ENCODE measurements at regions not wholly inside any gene's neighbourhood (a gene's known extent, or its start where the extent isn't known, plus 50 kb on each side); places are given as distances from the start of the nearest gene placed in this dataset.

DNA sequence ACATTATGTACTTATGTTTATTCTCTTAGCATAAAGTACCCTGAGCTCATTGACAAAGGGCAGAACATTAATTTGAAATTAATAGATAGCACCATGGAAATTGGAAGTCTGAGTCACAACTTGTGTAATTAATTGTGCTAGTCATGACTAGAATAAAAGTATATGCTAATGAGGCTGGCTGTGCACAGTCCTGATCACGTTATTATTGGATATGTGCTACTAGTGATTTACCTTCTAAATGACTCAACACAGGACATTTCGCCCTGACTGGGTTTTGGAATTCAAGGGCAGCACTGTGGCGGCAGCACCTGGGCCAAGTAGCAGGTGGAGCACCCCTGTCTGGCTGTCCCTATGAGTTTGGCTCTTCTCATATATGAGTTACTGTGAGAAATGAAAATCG, 341.8 kb downstream of the ICE1 start:
- CTCF ChIA-PET (ENCODE audit: partially characterized antibody) = interaction anchor here (1.1 to 1.6 kb wide), 2 partner anchors 117 to 152 kb away, joined by 4 to 5 read pairs; no protein-coding TSS in a partner anchor
- Histone ChIP-seq H3K56ac (replicated peaks; ENCODE audit: insufficient read length, low read depth, low read length) (no peak overlapping the region), H3K4me3 (ENCODE audit: extremely low read depth in 1 of 4, insufficient read depth in 2 of 4, low read depth in 3 of 4, low read length in 4 of 4) (no peak overlapping the region), H3K9ac (replicated peaks in 1 of 4; ENCODE audit: extremely low read depth in 1 of 4, low read depth in 3 of 4, low read length in 3 of 4) (no peak overlapping the region), H4K8ac (ENCODE audit: extremely low read depth, insufficient read depth, low read length) (no peak overlapping the region), H4K20me1 (replicated peaks in 1 of 2; ENCODE audit: control insufficient read depth in 1 of 2, insufficient read depth in 2 of 2, low read length in 2 of 2) (no peaks in the 10 kb centered on the region), H3K18ac (ENCODE audit: extremely low read depth, low read length) (no peak overlapping the region), H3K23me2 (ENCODE audit: low read depth, low read length) (no peaks in the 10 kb centered on the region), H3K4ac (replicated peaks; ENCODE audit: insufficient read length, low read depth, low read length) (no peak overlapping the region), H2AK5ac (ENCODE audit: low read depth, low read length) (no peak overlapping the region), H4K5ac (ENCODE audit: insufficient read length, low read depth, low read length) (no peak overlapping the region), H3K27me3 (replicated peaks in 1 of 4; ENCODE audit: control insufficient read depth in 3 of 4, extremely low read depth in 1 of 4, insufficient read depth in 3 of 4, low read length in 3 of 4) (no peaks in the 10 kb centered on the region), H2AFZ (ENCODE audit: low read length) (no peak overlapping the region), H3K4me1 (replicated peaks in 1 of 4; ENCODE audit: control insufficient read depth in 3 of 4, insufficient read depth in 4 of 4, low read length in 3 of 4) (0 out of 7 replicates have a peak, but pooled peaks cover 0 to 2% (median 0%) of the 10 kb centered on the region in 4 experiments), H3K79me1 (ENCODE audit: low read depth, low read length) (no peaks in the 10 kb centered on the region), H2BK15ac (ENCODE audit: low read length) (no peak overlapping the region), H3K14ac (ENCODE audit: insufficient read length) (no peak overlapping the region), H4K91ac (replicated peaks; ENCODE audit: insufficient read length, low read length) (no peak overlapping the region), H3K36me3 (ENCODE audit: control insufficient read depth in 2 of 4, insufficient read depth in 4 of 4, low read length in 3 of 4) (no peaks in the 10 kb centered on the region), H3K27ac (ENCODE audit: low read depth, low read length) (no peak overlapping the region), H3K4me2 (ENCODE audit: insufficient read depth in 1 of 2, low read depth in 2 of 2, low read length in 2 of 2) (no peak overlapping the region), H2BK12ac (ENCODE audit: low read depth, low read length) (no peak overlapping the region), H3K9me3 (ENCODE audit: insufficient read depth in 2 of 2, low read depth in 1 of 2, low read length in 1 of 2) (0 out of 4 replicates have a peak, but pooled peaks cover 0 to 4% of the 10 kb centered on the region in 2 experiments), H2BK5ac (ENCODE audit: low read depth, low read length) (no peak overlapping the region), H3K79me2 (ENCODE audit: control insufficient read depth in 1 of 2, insufficient read depth in 2 of 2, low read length in 2 of 2) (no peaks in the 10 kb centered on the region), H2BK120ac (replicated peaks; ENCODE audit: low read depth, low read length) (no peak overlapping the region), H2BK20ac (ENCODE audit: low read length) (no peak overlapping the region), H3K23ac (ENCODE audit: insufficient read length) (no peak overlapping the region)
- POLR2A ChIA-PET (ENCODE audit: partially characterized antibody) = interaction anchor here (0.5 kb wide), 1 partner anchor 82 kb away, joined by 3 read pairs; no protein-coding TSS in a partner anchor
- WGBS, 2 experiments (ENCODE audit: extremely low coverage in 1 of 2, insufficient coverage in 1 of 2, insufficient read length in 1 of 2, insufficient replicate concordance in 2 of 2, low coverage in 1 of 2, low lambda C conversion rate in 2 of 2, missing lambda C conversion rate in 1 of 2) = 94% methylated on average over 4 of the region's 4 CpGs; no CpG with 5 or more reads in 1 of the 2 experiments
- FAIRE-seq (no peak), DNase-seq (ENCODE audit: low read depth in 1 of 2, low spot score in 2 of 2) (no peak)
- TF ChIP-seq CHD2 (IDR thresholded peaks at IDR 0.05; ENCODE audit: low read length) (no peak), KDM1A (IDR thresholded peaks at IDR 0.05; ENCODE audit: borderline replicate concordance, low read length) (no peak), NRF1 (IDR thresholded peaks at IDR 0.05; ENCODE audit: low read depth, low read length) (no peak), RFX5 (IDR thresholded peaks at IDR 0.05; ENCODE audit: borderline replicate concordance, low read depth, low read length) (no peak), CBX5 (IDR thresholded peaks at IDR 0.05; ENCODE audit: low read depth, low read length) (no peak), GABPA (IDR thresholded peaks at IDR 0.05; ENCODE audit: borderline replicate concordance, insufficient read depth, low read length) (no peak)

All from H1 (cell line).